ENCODE measurements at regions not wholly inside any gene's neighbourhood (a gene's known extent, or its start where the extent isn't known, plus 50 kb on each side); places are given as distances from the start of the nearest gene placed in this dataset.

DNA sequence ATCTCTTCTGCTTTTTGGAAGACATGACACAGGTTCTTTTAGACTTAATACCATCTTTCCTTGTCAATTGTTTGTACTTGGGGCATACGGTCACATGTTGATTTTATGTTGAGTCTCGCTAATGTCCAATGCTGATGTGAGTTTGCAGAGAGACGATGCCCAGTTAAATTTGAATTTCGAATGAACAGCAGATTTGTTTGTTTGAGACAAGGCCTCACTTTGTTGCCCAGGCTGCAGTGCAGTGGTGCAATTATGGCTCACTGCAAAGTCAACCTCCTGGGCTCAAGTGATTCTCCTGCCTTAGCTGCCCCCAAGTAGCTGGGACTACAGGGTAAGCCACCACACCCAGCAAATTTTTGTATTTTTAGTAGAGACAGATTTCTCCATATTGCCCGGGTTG lies 473.5 kb downstream of the RIT2 start:
- TF ChIP-seq, protein P1, sequence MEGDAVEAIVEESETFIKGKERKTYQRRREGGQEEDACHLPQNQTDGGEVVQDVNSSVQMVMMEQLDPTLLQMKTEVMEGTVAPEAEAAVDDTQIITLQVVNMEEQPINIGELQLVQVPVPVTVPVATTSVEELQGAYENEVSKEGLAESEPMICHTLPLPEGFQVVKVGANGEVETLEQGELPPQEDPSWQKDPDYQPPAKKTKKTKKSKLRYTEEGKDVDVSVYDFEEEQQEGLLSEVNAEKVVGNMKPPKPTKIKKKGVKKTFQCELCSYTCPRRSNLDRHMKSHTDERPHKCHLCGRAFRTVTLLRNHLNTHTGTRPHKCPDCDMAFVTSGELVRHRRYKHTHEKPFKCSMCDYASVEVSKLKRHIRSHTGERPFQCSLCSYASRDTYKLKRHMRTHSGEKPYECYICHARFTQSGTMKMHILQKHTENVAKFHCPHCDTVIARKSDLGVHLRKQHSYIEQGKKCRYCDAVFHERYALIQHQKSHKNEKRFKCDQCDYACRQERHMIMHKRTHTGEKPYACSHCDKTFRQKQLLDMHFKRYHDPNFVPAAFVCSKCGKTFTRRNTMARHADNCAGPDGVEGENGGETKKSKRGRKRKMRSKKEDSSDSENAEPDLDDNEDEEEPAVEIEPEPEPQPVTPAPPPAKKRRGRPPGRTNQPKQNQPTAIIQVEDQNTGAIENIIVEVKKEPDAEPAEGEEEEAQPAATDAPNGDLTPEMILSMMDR (IDR thresholded peaks at IDR 0.05), result no peak
- no peak for TF ChIP-seq POLR2A (IDR thresholded peaks at IDR 0.05)
